HG03457 (cell line): ENCODE measurements at regions not wholly inside any gene's neighbourhood (a gene's known extent, or its start where the extent isn't known, plus 50 kb on each side); places are given as distances from the start of the nearest gene placed in this dataset.

Source experiments
- ATAC-seq: cut with Tn5 transposase; IDR thresholded peaks from one replicate; pipeline ENCODE4 v1.9.1; 2021; ENCODE audit warnings: moderate number of reproducible peaks; ENCODE audit not compliant: unreplicated experiment

- ATAC-seq: no peak
These were observed 70.2 kb downstream of the HRH4 start for GRCh38 chr18:24530630-24531111.

- no peak for ATAC-seq
These were observed 73.8 kb downstream of the HRH4 start for GRCh38 chr18:24534271-24534670.

GRCh38 chr18:24534737-24535136 is 74.3 kb downstream of the HRH4 start:
- ATAC-seq: no peak

DNA sequence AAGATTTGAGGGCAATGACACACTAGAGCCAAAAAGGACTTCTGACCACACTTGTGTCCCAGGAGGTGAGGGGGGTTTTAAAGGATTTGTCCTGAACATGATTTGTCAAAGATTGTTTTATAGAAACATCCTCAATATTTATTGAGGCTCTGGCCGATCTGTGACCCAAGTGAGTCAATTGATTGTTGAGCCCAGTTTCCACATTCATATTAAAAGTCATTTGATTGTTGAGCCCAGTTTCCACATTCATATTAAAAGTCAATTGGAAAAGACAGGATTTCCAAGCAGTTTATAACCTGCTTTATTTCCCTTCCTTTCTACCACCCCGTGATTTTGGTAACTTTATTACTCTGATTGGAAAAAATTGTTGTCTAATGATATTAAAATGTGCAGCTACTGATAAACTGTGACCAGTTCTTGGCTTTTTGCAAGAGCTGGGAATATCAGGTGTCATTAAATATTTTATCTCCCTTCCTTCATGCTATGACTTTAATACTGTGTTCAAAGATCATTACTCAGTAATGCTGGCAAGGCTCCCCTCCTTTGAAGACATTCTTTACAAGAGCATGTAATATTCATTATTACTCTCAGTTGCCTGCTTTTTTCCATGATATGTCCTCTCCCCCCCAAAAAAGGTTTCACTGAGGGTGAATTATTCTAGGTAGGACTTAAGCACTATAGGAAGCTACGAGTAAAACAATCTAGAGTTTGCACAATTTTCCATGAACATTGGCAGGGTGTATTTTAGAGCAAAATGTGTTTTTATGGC is 75.3 kb downstream of the HRH4 start:
- no peak for ATAC-seq

GRCh38 chr18:24536326-24536725 is 75.9 kb downstream of the HRH4 start:
- no peak for ATAC-seq

GRCh38 chr18:24536834-24537233 is 76.4 kb downstream of the HRH4 start:
- no peak for ATAC-seq

GRCh38 chr18:24538414-24539264 is 78.2 kb downstream of the HRH4 start:
- no peak for ATAC-seq

DNA sequence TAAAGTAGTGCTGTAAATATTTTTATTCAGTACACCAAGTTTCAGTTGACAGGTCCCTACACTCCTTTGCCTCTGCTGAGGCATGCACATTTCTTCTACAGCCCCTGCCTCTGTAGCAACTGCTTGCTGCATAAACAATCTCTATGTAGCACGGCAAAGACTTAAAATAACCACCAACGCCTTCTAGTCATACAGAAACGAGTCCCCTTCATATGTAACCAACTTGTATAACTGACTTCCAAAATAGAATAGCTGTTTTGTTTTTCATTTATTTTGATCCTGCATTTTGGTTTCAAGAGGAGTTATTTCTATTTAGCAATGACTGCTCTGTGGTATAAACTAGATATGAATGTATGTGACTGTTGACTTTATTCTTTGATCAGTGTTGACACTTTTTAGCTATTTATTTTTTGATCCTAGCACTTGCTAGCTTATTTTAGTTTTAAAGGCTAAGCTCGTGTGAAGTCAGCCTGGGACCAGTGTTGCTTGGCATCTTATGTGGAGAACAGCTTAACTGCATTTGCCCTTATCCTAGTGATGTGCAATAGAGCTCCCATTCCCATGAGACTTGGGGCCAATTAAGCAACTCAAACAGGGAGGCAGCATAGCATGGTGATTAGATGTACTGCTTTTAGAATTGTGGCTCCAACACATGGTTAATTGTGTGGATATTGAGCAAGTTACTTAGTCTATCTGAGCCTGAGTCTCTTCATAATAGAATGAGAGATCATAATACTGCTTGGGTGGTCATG is 79.6 kb downstream of the HRH4 start:
- ATAC-seq: no peak

- ATAC-seq: no peak
These were observed 80.5 kb downstream of the HRH4 start for GRCh38 chr18:24540896-24541295.

DNA sequence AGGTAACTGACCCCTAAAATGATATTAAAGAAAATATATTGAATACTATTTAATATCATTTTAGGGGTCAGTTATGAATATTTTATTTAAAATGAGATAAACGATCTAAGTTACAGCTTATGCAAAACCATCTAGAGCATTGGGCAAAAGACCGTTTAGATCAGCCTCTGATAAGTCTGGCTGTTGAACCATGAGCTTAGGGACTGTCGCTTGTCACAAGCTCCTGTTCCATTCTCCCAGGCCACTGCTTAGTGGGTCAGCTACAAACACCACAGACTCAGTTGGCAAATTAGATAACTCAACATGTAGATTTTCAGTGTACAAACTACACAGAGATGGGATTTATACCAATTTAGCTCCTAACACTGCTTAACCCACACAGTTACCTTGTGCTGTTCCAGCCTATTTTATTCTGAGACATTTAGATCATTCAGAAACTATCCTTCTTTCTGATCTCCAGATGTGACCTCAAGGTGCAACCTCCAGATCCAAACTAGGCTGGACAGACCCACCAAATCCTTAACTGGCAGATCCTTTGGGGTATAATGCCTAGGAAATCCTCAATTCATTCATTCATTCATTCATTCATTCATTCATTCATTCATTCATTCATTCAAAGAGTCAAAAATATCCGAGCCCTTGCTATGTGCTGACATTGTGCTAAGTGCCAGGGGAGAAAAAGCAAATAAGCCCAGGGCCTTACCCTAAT is 82.8 kb downstream of the HRH4 start:
- no peak for ATAC-seq

GRCh38 chr18:24543795-24544498 is 83.5 kb downstream of the HRH4 start:
- ATAC-seq: no peak

- no peak for ATAC-seq
These were observed 84.5 kb downstream of the HRH4 start for GRCh38 chr18:24544949-24545348.

- no peak for ATAC-seq
These were observed 85.2 kb downstream of the HRH4 start for GRCh38 chr18:24545651-24546050.

- ATAC-seq: no peak
These were observed 85.9 kb downstream of the HRH4 start for GRCh38 chr18:24546307-24546706.

- no peak for ATAC-seq
These were observed 88.1 kb downstream of the HRH4 start for GRCh38 chr18:24548583-24548982.

- ATAC-seq: no peak
These were observed 91.8 kb downstream of the HRH4 start for GRCh38 chr18:24552218-24552617.

- no peak for ATAC-seq
These were observed 93.3 kb downstream of the HRH4 start for GRCh38 chr18:24553571-24554285.

DNA sequence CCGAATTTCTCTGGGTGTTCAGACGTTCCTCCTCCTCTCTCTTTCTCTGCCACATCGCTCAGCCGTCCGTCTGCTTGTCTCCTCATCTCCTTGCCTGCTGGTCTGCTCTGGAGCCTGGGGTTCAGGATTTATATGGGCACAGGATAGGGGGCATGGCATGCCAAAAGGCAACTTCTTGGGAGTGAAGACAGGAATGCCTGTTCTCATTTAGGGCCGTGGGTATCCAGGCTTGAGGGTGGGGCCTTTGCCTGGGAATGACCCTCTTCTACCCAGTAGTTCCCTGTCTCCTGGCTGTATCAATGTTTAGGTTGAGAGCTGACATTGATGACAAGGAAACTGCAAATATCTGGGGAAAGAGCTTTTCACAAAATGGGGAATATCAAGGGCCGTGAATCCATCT is 98.0 kb downstream of the HRH4 start:
- ATAC-seq: no peak

DNA sequence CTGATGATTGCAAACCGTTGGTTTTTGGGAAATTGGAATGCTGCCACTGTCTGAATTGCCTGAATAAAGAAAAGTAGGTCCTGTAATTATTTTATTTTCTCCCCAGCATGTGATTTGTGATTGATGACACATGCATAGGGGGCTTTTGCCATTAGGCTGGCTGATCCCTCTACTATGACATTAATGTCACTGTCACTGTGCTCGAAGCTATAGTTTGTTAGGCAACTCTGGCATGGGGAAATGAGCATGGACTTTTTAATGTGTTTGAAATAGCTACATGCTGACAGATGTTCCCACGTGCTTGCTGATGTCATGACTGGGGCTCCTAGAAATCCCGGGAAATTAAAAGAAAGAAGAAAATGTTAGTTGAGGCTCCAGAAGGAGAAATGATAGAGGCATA is 99.1 kb downstream of the HRH4 start:
- ATAC-seq: no peak
